ENCODE measurements at regions not wholly inside any gene's neighbourhood (a gene's known extent, or its start where the extent isn't known, plus 50 kb on each side); places are given as distances from the start of the nearest gene placed in this dataset.

GRCh38 chr11:104725796-104726408, 172.4 kb downstream of the CASP12 start:
- no peak overlapping the region for H3K27ac ChIP-seq (replicated peaks; ENCODE audit: low read length)
- no peaks in the 10 kb centered on the region for H3K36me3 ChIP-seq (replicated peaks in 1 of 2; ENCODE audit: control insufficient read depth in 2 of 2, insufficient read depth in 2 of 2, low read length in 2 of 2)
- no peaks in the 10 kb centered on the region for H3K4me1 ChIP-seq (ENCODE audit: control insufficient read depth in 2 of 2, insufficient read depth in 1 of 2, low read depth in 1 of 2, low read length in 2 of 2)
- no peak overlapping the region for H3K4me3 ChIP-seq (ENCODE audit: low read length in 2 of 2)
- no peaks in the 10 kb centered on the region for H3K9me3 ChIP-seq (replicated peaks in 1 of 2; ENCODE audit: control insufficient read depth in 2 of 2, insufficient read depth in 1 of 2, low read depth in 1 of 2, low read length in 2 of 2)
- no peak overlapping the region for H3K9ac ChIP-seq (ENCODE audit: low read depth, low read length, poor library complexity)
- no peak overlapping the region for H2BK120ac ChIP-seq (ENCODE audit: low read depth, low read length)
- H2BK12ac ChIP-seq (ENCODE audit: low read length): no peak overlapping the region
- H4K8ac ChIP-seq (ENCODE audit: low read depth, low read length): no peak overlapping the region
- H3K79me1 ChIP-seq (ENCODE audit: low read depth, low read length): no peaks in the 10 kb centered on the region
- no peak overlapping the region for H2AFZ ChIP-seq (ENCODE audit: low read length)
- no CpG with 5 or more reads among the region's 4 CpGs for WGBS, 2 donors (ENCODE audit: extremely low coverage in 2 of 2, insufficient read length in 2 of 2, insufficient replicate concordance in 1 of 2)
- no peak overlapping the region for H3K4me2 ChIP-seq (ENCODE audit: insufficient read depth, low read length, poor library complexity, severe bottlenecking)
- no peak overlapping the region for H3K14ac ChIP-seq (ENCODE audit: low read length)
- no peaks in the 10 kb centered on the region for H3K27me3 ChIP-seq (ENCODE audit: control insufficient read depth in 3 of 3, insufficient read depth in 3 of 3, low read depth in 1 of 3, low read length in 3 of 3)
- no peak overlapping the region for H4K91ac ChIP-seq (ENCODE audit: low read depth, low read length, poor library complexity)
- no peak overlapping the region for H2BK15ac ChIP-seq (ENCODE audit: low read length)
- no peak overlapping the region for H2BK5ac ChIP-seq (ENCODE audit: low read length)
- no peak overlapping the region for H3K4ac ChIP-seq (ENCODE audit: low read length)
- H3K23ac ChIP-seq (ENCODE audit: low read depth, low read length, poor library complexity): no peak overlapping the region
- H3K18ac ChIP-seq (ENCODE audit: low read length): no peak overlapping the region
- no peak overlapping the region for H2AK5ac ChIP-seq (ENCODE audit: low read depth, low read length)
- no peak for DNase-seq (ENCODE audit: low spot score)

- Histone ChIP-seq H2AFZ (ENCODE audit: low read length) (no peak overlapping the region), H3K4me1 (ENCODE audit: control insufficient read depth in 2 of 2, insufficient read depth in 1 of 2, low read depth in 1 of 2, low read length in 2 of 2) (no peaks in the 10 kb centered on the region), H3K23ac (ENCODE audit: low read depth, low read length, poor library complexity) (no peak overlapping the region), H2BK5ac (ENCODE audit: low read length) (no peak overlapping the region), H2BK120ac (ENCODE audit: low read depth, low read length) (no peak overlapping the region), H3K9ac (ENCODE audit: low read depth, low read length, poor library complexity) (no peak overlapping the region), H3K27me3 (ENCODE audit: control insufficient read depth in 3 of 3, insufficient read depth in 3 of 3, low read depth in 1 of 3, low read length in 3 of 3) (no peaks in the 10 kb centered on the region), H3K14ac (ENCODE audit: low read length) (no peak overlapping the region), H2BK15ac (ENCODE audit: low read length) (no peak overlapping the region), H3K27ac (replicated peaks; ENCODE audit: low read length) (no peak overlapping the region), H3K18ac (ENCODE audit: low read length) (no peak overlapping the region), H3K79me1 (ENCODE audit: low read depth, low read length) (no peaks in the 10 kb centered on the region), H3K36me3 (replicated peaks in 1 of 2; ENCODE audit: control insufficient read depth in 2 of 2, insufficient read depth in 2 of 2, low read length in 2 of 2) (no peaks in the 10 kb centered on the region), H3K9me3 (replicated peaks in 1 of 2; ENCODE audit: control insufficient read depth in 2 of 2, insufficient read depth in 1 of 2, low read depth in 1 of 2, low read length in 2 of 2) (no peaks in the 10 kb centered on the region), H4K91ac (ENCODE audit: low read depth, low read length, poor library complexity) (no peak overlapping the region), H2AK5ac (ENCODE audit: low read depth, low read length) (no peak overlapping the region), H3K4me3 (ENCODE audit: low read length in 2 of 2) (no peak overlapping the region), H4K8ac (ENCODE audit: low read depth, low read length) (no peak overlapping the region), H3K4me2 (ENCODE audit: insufficient read depth, low read length, poor library complexity, severe bottlenecking) (no peak overlapping the region), H2BK12ac (ENCODE audit: low read length) (no peak overlapping the region), H3K4ac (ENCODE audit: low read length) (no peak overlapping the region)
- DNase-seq (ENCODE audit: low spot score): no peak
- no CpG with 5 or more reads among the region's 1 CpG for WGBS, 2 donors (ENCODE audit: extremely low coverage in 2 of 2, insufficient read length in 2 of 2, insufficient replicate concordance in 1 of 2)
Measured at GRCh38 chr11:104713401-104713800, 184.9 kb downstream of the CASP12 start.

GRCh38 chr11:104705490-104706190, 192.6 kb downstream of the CASP12 start:
- H3K27me3 ChIP-seq (ENCODE audit: control insufficient read depth in 3 of 3, insufficient read depth in 3 of 3, low read depth in 1 of 3, low read length in 3 of 3): no peaks in the 10 kb centered on the region
- no peak overlapping the region for H3K4me2 ChIP-seq (ENCODE audit: insufficient read depth, low read length, poor library complexity, severe bottlenecking)
- no peak overlapping the region for H4K8ac ChIP-seq (ENCODE audit: low read depth, low read length)
- no peak overlapping the region for H3K9ac ChIP-seq (ENCODE audit: low read depth, low read length, poor library complexity)
- H3K18ac ChIP-seq (ENCODE audit: low read length): no peak overlapping the region
- no peak overlapping the region for H2BK15ac ChIP-seq (ENCODE audit: low read length)
- H3K36me3 ChIP-seq (replicated peaks in 1 of 2; ENCODE audit: control insufficient read depth in 2 of 2, insufficient read depth in 2 of 2, low read length in 2 of 2): no peaks in the 10 kb centered on the region
- H3K4ac ChIP-seq (ENCODE audit: low read length): no peak overlapping the region
- H3K79me1 ChIP-seq (ENCODE audit: low read depth, low read length): no peaks in the 10 kb centered on the region
- WGBS, 2 donors (ENCODE audit: extremely low coverage in 2 of 2, insufficient read length in 2 of 2, insufficient replicate concordance in 1 of 2): no CpG with 5 or more reads among the region's 4 CpGs
- no peak overlapping the region for H3K14ac ChIP-seq (ENCODE audit: low read length)
- no peak for DNase-seq (ENCODE audit: low spot score)
- H3K4me1 ChIP-seq (ENCODE audit: control insufficient read depth in 2 of 2, insufficient read depth in 1 of 2, low read depth in 1 of 2, low read length in 2 of 2): peaks cover 0 to 7% of the 10 kb centered on the region in 2 donors
- H3K4me3 ChIP-seq (ENCODE audit: low read length in 2 of 2): no peak overlapping the region
- H4K91ac ChIP-seq (ENCODE audit: low read depth, low read length, poor library complexity): no peak overlapping the region
- H3K23ac ChIP-seq (ENCODE audit: low read depth, low read length, poor library complexity): no peak overlapping the region
- H2BK120ac ChIP-seq (ENCODE audit: low read depth, low read length): no peak overlapping the region
- H2BK5ac ChIP-seq (ENCODE audit: low read length): no peak overlapping the region
- H3K9me3 ChIP-seq (replicated peaks in 1 of 2; ENCODE audit: control insufficient read depth in 2 of 2, insufficient read depth in 1 of 2, low read depth in 1 of 2, low read length in 2 of 2): no peaks in the 10 kb centered on the region
- no peak overlapping the region for H2AK5ac ChIP-seq (ENCODE audit: low read depth, low read length)
- peak overlapping the region; percentile 94 for H2AFZ ChIP-seq (ENCODE audit: low read length)
- no peak overlapping the region for H3K27ac ChIP-seq (replicated peaks; ENCODE audit: low read length)
- no peak overlapping the region for H2BK12ac ChIP-seq (ENCODE audit: low read length)

- no peaks in the 10 kb centered on the region for H3K9me3 ChIP-seq (replicated peaks in 1 of 2; ENCODE audit: control insufficient read depth in 2 of 2, insufficient read depth in 1 of 2, low read depth in 1 of 2, low read length in 2 of 2)
- no peak overlapping the region for H3K9ac ChIP-seq (ENCODE audit: low read depth, low read length, poor library complexity)
- H2BK5ac ChIP-seq (ENCODE audit: low read length): no peak overlapping the region
- no peak overlapping the region for H3K4ac ChIP-seq (ENCODE audit: low read length)
- no peak overlapping the region for H3K14ac ChIP-seq (ENCODE audit: low read length)
- no peak overlapping the region for H4K8ac ChIP-seq (ENCODE audit: low read depth, low read length)
- WGBS, 2 donors (ENCODE audit: extremely low coverage in 2 of 2, insufficient read length in 2 of 2, insufficient replicate concordance in 1 of 2): no CpG with 5 or more reads among the region's 1 CpG
- H2BK15ac ChIP-seq (ENCODE audit: low read length): no peak overlapping the region
- no peaks in the 10 kb centered on the region for H3K36me3 ChIP-seq (replicated peaks in 1 of 2; ENCODE audit: control insufficient read depth in 2 of 2, insufficient read depth in 2 of 2, low read length in 2 of 2)
- DNase-seq (ENCODE audit: low spot score): no peak
- no peak overlapping the region for H3K4me2 ChIP-seq (ENCODE audit: insufficient read depth, low read length, poor library complexity, severe bottlenecking)
- no peaks in the 10 kb centered on the region for H3K27me3 ChIP-seq (ENCODE audit: control insufficient read depth in 3 of 3, insufficient read depth in 3 of 3, low read depth in 1 of 3, low read length in 3 of 3)
- H3K79me1 ChIP-seq (ENCODE audit: low read depth, low read length): no peaks in the 10 kb centered on the region
- no peak overlapping the region for H3K23ac ChIP-seq (ENCODE audit: low read depth, low read length, poor library complexity)
- no peak overlapping the region for H4K91ac ChIP-seq (ENCODE audit: low read depth, low read length, poor library complexity)
- H2AK5ac ChIP-seq (ENCODE audit: low read depth, low read length): no peak overlapping the region
- no peak overlapping the region for H3K4me3 ChIP-seq (ENCODE audit: low read length in 2 of 2)
- H3K27ac ChIP-seq (replicated peaks; ENCODE audit: low read length): no peak overlapping the region
- H3K4me1 ChIP-seq (ENCODE audit: control insufficient read depth in 2 of 2, insufficient read depth in 1 of 2, low read depth in 1 of 2, low read length in 2 of 2): peaks cover 0 to 7% of the 10 kb centered on the region in 2 donors
- peak overlapping the region; percentile 94 for H2AFZ ChIP-seq (ENCODE audit: low read length)
- H2BK120ac ChIP-seq (ENCODE audit: low read depth, low read length): no peak overlapping the region
- H2BK12ac ChIP-seq (ENCODE audit: low read length): no peak overlapping the region
- H3K18ac ChIP-seq (ENCODE audit: low read length): no peak overlapping the region
Measured at GRCh38 chr11:104704888-104705287, 193.4 kb downstream of the CASP12 start.

Data from neuronal stem cell (in vitro differentiated cells).